ENCODE measurements at regions not wholly inside any gene's neighbourhood (a gene's known extent, or its start where the extent isn't known, plus 50 kb on each side); places are given as distances from the start of the nearest gene placed in this dataset.

GRCh38 chr5:171681061-171681460 lies 104.6 kb upstream of the SMIM23 start (continued):
- TF ChIP-seq ZNF416 (CRISPR knock-in tag; IDR thresholded peaks at IDR 0.05), result no peak
- no peak for TF ChIP-seq MYBL2 (CRISPR knock-in tag; IDR thresholded peaks at IDR 0.05)
- no peak for TF ChIP-seq RELA (CRISPR knock-in tag; IDR thresholded peaks at IDR 0.05; ENCODE audit: borderline replicate concordance)

GRCh38 chr5:171681677-171682076 lies 103.9 kb upstream of the SMIM23 start:
- Mint-ChIP-seq H3K4me3 (no peak overlapping the region), H3K36me3 (no peaks in the 10 kb centered on the region), H3K27me3 (ENCODE audit: low read depth) (peaks cover 8% of the 10 kb centered on the region), H3K9me3 (no peaks in the 10 kb centered on the region), H3K4me1 (peaks cover 17% of the 10 kb centered on the region), H3K27ac (no peak overlapping the region)
- TF ChIP-seq MAX (CRISPR knock-in tag; IDR thresholded peaks at IDR 0.05) (no peak), ETV6 (CRISPR knock-in tag; IDR thresholded peaks at IDR 0.05) (no peak), AFF4 (CRISPR knock-in tag; IDR thresholded peaks at IDR 0.05; ENCODE audit: borderline replicate concordance) (no peak), TEAD4 (CRISPR knock-in tag; IDR thresholded peaks at IDR 0.05) (no peak), RELA (CRISPR knock-in tag; IDR thresholded peaks at IDR 0.05; ENCODE audit: borderline replicate concordance) (no peak), NR3C1 (CRISPR knock-in tag; conservative IDR thresholded peaks at IDR 0.05; ENCODE audit: low read depth) (no peak), OVOL2 (CRISPR knock-in tag; IDR thresholded peaks at IDR 0.05; ENCODE audit: borderline replicate concordance) (no peak), FOXP4 (CRISPR knock-in tag; IDR thresholded peaks at IDR 0.05) (no peak), USF1 (CRISPR knock-in tag; IDR thresholded peaks at IDR 0.05) (no peak), GRHL2 (CRISPR knock-in tag; IDR thresholded peaks at IDR 0.05; ENCODE audit: insufficient replicate concordance, severe bottlenecking) (no peak), MXD4 (CRISPR knock-in tag; IDR thresholded peaks at IDR 0.05; ENCODE audit: borderline replicate concordance) (no peak), NFYB (CRISPR knock-in tag; conservative IDR thresholded peaks at IDR 0.05; ENCODE audit: low read depth) (no peak)
- ATAC-seq, result no peak
- ChIA-PET POLR2A (no interaction called here), CTCF (interaction anchor here (1.0 to 1.7 kb wide), 4 partner anchors 13 to 262 kb away, joined by 3 to 10 read pairs (median 4); partner anchors contain the start of gene FGF18)
- no peak for DNase-seq (ENCODE audit: low spot score)

GRCh38 chr5:171682801-171683200 lies 102.8 kb upstream of the SMIM23 start:
- H3K36me3 Mint-ChIP-seq, result no peaks in the 10 kb centered on the region
- TF ChIP-seq E2F4 (CRISPR knock-in tag; IDR thresholded peaks at IDR 0.05; ENCODE audit: borderline replicate concordance, low read depth) (no peak), MAX (CRISPR knock-in tag; IDR thresholded peaks at IDR 0.05) (no peak), IRF1 (CRISPR knock-in tag; IDR thresholded peaks at IDR 0.05) (no peak), ATF1 (CRISPR knock-in tag; IDR thresholded peaks at IDR 0.05) (no peak), JAZF1 (CRISPR knock-in tag; IDR thresholded peaks at IDR 0.05) (no peak), ATF3 (CRISPR knock-in tag; conservative IDR thresholded peaks at IDR 0.05) (no peak), MLX (CRISPR knock-in tag; IDR thresholded peaks at IDR 0.05) (no peak), PRRX2 (CRISPR knock-in tag; IDR thresholded peaks at IDR 0.05) (no peak), E2F5 (CRISPR knock-in tag; IDR thresholded peaks at IDR 0.05) (no peak)

More at GRCh38 chr5:171682801-171683200, 102.8 kb upstream of the SMIM23 start:
- no peak for ATAC-seq
- Mint-ChIP-seq H3K27ac (no peak overlapping the region), H3K9me3 (no peaks in the 10 kb centered on the region), H3K4me3 (no peak overlapping the region), H3K4me1 (peaks cover 17% of the 10 kb centered on the region), H3K27me3 (ENCODE audit: low read depth) (peaks cover 8% of the 10 kb centered on the region)
- ChIA-PET CTCF (no interaction called here), POLR2A (no interaction called here)
- no peak for DNase-seq (ENCODE audit: low spot score)

Measured in WTC11 (cell line).